Chondrocyte (in vitro differentiated cells): ENCODE measurements at regions not wholly inside any gene's neighbourhood (a gene's known extent, or its start where the extent isn't known, plus 50 kb on each side); places are given as distances from the start of the nearest gene placed in this dataset.

Experiments used
- DNase-seq: peaks from one replicate; pipeline ENCODE4 v3.0.0; 2021; ENCODE audit warnings: mixed read lengths, low spot score
- H3K27ac Mint-ChIP-seq: one replicate; pipeline ENCODE4 v1.8.0; 2021; ENCODE audit warnings: mild to moderate bottlenecking, moderate library complexity, mixed read lengths; ENCODE audit not compliant: unreplicated experiment
- H3K27me3 Mint-ChIP-seq: 2 replicates; pipeline ENCODE4 v1.8.0; 2021; ENCODE audit warnings: low read depth, mixed read lengths
- H3K36me3 Mint-ChIP-seq: 2 replicates; pipeline ENCODE4 v1.8.0; 2021; ENCODE audit warnings: low read depth, mixed read lengths
- H3K4me1 Mint-ChIP-seq: 2 replicates; pipeline ENCODE4 v1.8.0; 2021; ENCODE audit warnings: low read depth, mild to moderate bottlenecking, mixed read lengths
- H3K4me3 Mint-ChIP-seq: one replicate; pipeline ENCODE4 v1.8.0; 2021; ENCODE audit warnings: mild to moderate bottlenecking, moderate library complexity, mixed read lengths; ENCODE audit not compliant: unreplicated experiment
- H3K9me3 Mint-ChIP-seq: 2 replicates; pipeline ENCODE4 v1.8.0; 2021; ENCODE audit warnings: low read depth, mixed read lengths
- TF ChIP-seq, protein P1 (sequence below): fragments of 200-600 bp; sonication (generic); IDR thresholded peaks from 2 replicates; pipeline ENCODE4 v1.5.0; 2021; ENCODE audit warnings: antibody characterized with exemption, mild to moderate bottlenecking, moderate library complexity

DNA sequence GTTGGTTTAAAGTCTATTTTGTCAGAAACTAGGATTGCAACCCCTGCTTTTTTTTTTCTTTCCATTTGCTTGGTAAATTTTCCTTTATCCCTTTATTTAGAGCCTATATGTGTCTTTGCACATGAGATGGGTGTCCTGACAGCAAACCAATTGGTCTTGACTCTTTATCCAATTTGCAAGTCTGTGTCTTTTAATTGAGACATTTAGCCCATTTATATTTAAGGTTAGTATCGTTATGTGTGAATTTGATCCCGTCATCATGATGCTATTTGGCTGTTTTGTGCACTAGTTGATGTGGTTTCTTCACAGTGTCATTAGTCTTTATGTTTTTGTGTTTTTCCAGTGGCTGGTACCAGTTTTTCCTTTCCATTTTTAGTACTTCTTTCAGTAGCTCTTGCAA lies 127.7 kb upstream of the ZNF267 start:
- H3K4me1 Mint-ChIP-seq: no peaks in the 10 kb centered on the region
- H3K36me3 Mint-ChIP-seq: peaks cover 83% of the 10 kb centered on the region
- TF ChIP-seq, protein P1, sequence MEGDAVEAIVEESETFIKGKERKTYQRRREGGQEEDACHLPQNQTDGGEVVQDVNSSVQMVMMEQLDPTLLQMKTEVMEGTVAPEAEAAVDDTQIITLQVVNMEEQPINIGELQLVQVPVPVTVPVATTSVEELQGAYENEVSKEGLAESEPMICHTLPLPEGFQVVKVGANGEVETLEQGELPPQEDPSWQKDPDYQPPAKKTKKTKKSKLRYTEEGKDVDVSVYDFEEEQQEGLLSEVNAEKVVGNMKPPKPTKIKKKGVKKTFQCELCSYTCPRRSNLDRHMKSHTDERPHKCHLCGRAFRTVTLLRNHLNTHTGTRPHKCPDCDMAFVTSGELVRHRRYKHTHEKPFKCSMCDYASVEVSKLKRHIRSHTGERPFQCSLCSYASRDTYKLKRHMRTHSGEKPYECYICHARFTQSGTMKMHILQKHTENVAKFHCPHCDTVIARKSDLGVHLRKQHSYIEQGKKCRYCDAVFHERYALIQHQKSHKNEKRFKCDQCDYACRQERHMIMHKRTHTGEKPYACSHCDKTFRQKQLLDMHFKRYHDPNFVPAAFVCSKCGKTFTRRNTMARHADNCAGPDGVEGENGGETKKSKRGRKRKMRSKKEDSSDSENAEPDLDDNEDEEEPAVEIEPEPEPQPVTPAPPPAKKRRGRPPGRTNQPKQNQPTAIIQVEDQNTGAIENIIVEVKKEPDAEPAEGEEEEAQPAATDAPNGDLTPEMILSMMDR: no peak
- no peak overlapping the region for H3K4me3 Mint-ChIP-seq
- peaks cover 77% of the 10 kb centered on the region for H3K9me3 Mint-ChIP-seq
- H3K27ac Mint-ChIP-seq: no peak overlapping the region
- DNase-seq: no peak
- no peaks in the 10 kb centered on the region for H3K27me3 Mint-ChIP-seq

DNA sequence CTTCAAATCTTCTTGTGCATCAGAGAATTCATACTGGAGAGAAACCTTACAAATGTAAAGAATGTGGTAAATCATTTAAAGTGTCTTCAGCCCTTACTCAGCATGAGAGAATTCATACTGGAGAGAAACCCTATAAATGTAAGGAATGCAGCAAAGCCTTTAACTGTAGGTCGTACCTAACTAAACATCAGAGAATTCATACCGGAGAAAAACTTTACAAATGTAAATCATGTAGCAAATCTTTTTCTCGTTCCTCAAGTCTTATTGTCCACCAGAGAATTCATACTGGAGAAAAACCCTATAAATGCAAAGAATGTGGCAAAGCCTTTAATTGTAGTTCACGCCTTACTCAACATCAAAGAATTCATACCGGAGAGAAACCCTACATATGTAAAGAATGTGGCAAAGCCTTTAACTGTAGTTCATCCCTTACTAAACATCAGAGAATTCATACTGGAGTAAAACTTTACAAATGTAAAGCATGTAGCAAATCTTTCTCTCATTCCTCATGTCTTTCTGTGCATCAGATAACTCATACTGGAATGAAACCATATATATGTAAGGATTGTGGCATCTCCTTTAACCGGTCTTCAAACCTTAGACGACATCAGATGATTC lies 118.5 kb upstream of the ZNF267 start:
- H3K9me3 Mint-ChIP-seq: peaks cover 75% of the 10 kb centered on the region
- no peak overlapping the region for H3K27ac Mint-ChIP-seq
- H3K36me3 Mint-ChIP-seq: peaks cover 84% of the 10 kb centered on the region
- DNase-seq: no peak
- no peaks in the 10 kb centered on the region for H3K27me3 Mint-ChIP-seq
- H3K4me3 Mint-ChIP-seq: no peak overlapping the region
- TF ChIP-seq, protein P1: no peak
- H3K4me1 Mint-ChIP-seq: no peaks in the 10 kb centered on the region

DNA sequence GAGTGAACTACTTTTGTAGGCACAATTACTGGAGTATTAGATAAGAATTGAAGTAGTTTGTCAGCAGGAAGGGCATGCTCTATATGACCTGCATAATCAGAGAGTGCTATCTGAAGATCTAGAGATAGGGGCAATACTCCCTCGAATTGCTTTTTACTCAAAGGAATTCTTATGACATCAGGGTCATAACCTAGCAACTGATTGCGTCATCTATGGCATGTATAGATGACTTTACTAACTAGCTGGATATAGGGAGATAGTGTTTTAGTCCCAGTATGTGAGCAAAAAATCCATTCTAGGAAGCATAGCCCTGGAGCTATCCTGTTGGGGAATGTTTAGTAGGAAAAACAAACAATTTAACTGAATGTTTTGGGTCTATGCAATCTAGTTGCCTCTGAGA lies 109.5 kb upstream of the ZNF267 start:
- H3K27ac Mint-ChIP-seq: no peak overlapping the region
- peaks cover 58% of the 10 kb centered on the region for H3K9me3 Mint-ChIP-seq
- no peaks in the 10 kb centered on the region for H3K27me3 Mint-ChIP-seq
- no peak for DNase-seq
- H3K36me3 Mint-ChIP-seq: peaks cover 32% of the 10 kb centered on the region
- TF ChIP-seq, protein P1: no peak
- no peak overlapping the region for H3K4me3 Mint-ChIP-seq
- no peaks in the 10 kb centered on the region for H3K4me1 Mint-ChIP-seq

DNA sequence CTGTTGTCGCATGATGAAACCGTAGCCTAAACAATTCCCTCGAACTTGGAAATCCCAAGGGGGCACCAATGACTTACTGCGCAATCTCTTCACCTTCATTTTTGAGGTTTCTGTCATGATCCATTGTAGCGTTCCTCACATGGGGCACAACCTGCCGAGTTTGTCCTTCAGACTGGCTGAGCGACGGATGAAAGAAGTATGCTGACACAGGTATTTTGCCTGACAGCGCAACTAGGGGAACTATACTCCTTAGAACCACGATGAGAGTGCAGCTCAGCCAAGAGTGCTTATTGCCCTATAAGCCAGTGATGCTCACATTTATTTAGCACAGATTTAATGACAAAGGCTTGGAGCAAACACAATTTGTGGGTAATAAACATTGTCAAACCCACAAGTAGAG lies 106.3 kb upstream of the ZNF267 start:
- Mint-ChIP-seq H3K27me3 (no peaks in the 10 kb centered on the region), H3K9me3 (peaks cover 65% of the 10 kb centered on the region)

DNA sequence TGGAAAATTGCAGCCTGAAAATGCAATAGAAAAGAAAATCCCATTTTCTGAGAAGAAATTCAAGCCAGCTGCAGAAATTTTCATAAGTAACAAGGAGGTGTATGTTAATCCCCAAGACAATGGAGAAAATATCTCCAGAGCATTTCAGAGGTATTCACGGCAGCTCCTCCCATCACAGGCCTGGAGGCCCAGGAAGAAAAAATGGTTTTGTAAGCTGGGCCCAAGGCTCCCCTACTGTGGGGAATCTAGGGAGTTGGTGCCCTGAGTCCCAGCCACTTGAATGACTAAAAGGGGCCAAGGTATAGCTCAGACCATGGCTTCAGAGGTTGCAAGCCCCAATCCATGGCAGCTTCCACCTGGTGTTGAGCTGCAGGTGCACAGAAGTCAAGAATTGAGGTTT lies 93.3 kb upstream of the ZNF267 start:
- TF ChIP-seq, protein P1: no peak
- no peaks in the 10 kb centered on the region for H3K4me1 Mint-ChIP-seq
- no peak overlapping the region for H3K27ac Mint-ChIP-seq
- no peak for DNase-seq
- no peak overlapping the region for H3K4me3 Mint-ChIP-seq
- no peaks in the 10 kb centered on the region for H3K27me3 Mint-ChIP-seq
- peaks cover 76% of the 10 kb centered on the region for H3K9me3 Mint-ChIP-seq
- peaks cover 23% of the 10 kb centered on the region for H3K36me3 Mint-ChIP-seq

More for the DNA sequence above, 106.3 kb upstream of the ZNF267 start:
- TF ChIP-seq, protein P1: no peak
- Mint-ChIP-seq H3K4me1 (no peaks in the 10 kb centered on the region), H3K36me3 (peaks cover 24% of the 10 kb centered on the region), H3K27ac (no peak overlapping the region), H3K4me3 (no peak overlapping the region)
- no peak for DNase-seq
